OCI-LY1 (cell line): ENCODE measurements at regions not wholly inside any gene's neighbourhood (a gene's known extent, or its start where the extent isn't known, plus 50 kb on each side); places are given as distances from the start of the nearest gene placed in this dataset.

Experiments
- CTCF ChIP-seq: fragments of 200-600 bp; sonication (generic), shearing (Covaris generic); IDR thresholded peaks from 2 replicates; pipeline ENCODE4 v1.5.1; 2017; ENCODE audit warnings: mild to moderate bottlenecking, antibody characterized with exemption, low read length, moderate library complexity, mixed read lengths
- EZH2 ChIP-seq: fragments of 200-600 bp; sonication (generic), shearing (Covaris generic); IDR thresholded peaks from 2 replicates; pipeline ENCODE4 v1.8.0; 2017; ENCODE audit warnings: borderline replicate concordance, mixed run types, mild to moderate bottlenecking, antibody characterized with exemption, low read length, moderate library complexity, mixed read lengths

GRCh38 chr6:147060636-147061035 lies 143.6 kb upstream of the STXBP5 start:
- TF ChIP-seq CTCF (no peak), EZH2 (no peak)
